ENCODE measurements at regions not wholly inside any gene's neighbourhood (a gene's known extent, or its start where the extent isn't known, plus 50 kb on each side); places are given as distances from the start of the nearest gene placed in this dataset.
"Not testable (repeated sequence)": the region's sequence is repeated elsewhere in the genome, so short reads cannot be mapped to it uniquely, and the experiment has no call there.

DNA sequence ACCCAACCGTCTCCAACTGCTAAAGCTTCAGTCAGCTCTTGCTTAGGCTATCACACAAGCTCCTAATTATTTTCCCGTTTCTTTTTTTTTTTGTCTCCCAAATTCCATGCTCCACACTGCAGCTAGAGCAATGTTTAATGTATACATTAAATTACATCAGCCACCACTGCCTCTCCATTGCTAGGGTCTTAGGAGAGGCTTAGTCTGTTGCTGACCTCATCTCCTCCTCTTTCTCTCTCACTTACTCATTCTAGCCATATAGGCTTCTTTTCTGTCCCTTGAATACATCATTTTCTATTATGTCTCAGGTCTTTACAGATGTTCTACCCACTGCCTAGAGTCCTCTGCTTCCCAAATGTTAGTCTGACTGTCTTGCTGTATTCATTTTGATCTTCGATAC is 138.1 kb upstream of the ST6GALNAC5 start:
- no peak overlapping the region for H3K27ac Mint-ChIP-seq
- H3K9me3 Mint-ChIP-seq, result no peaks in the 10 kb centered on the region
- H3K4me3 Mint-ChIP-seq, result no peak overlapping the region
- no peaks in the 10 kb centered on the region for H3K27me3 Mint-ChIP-seq (ENCODE audit: low read depth)
- H3K36me3 Mint-ChIP-seq (ENCODE audit: low read depth), result no peaks in the 10 kb centered on the region
- TF ChIP-seq, protein P1, sequence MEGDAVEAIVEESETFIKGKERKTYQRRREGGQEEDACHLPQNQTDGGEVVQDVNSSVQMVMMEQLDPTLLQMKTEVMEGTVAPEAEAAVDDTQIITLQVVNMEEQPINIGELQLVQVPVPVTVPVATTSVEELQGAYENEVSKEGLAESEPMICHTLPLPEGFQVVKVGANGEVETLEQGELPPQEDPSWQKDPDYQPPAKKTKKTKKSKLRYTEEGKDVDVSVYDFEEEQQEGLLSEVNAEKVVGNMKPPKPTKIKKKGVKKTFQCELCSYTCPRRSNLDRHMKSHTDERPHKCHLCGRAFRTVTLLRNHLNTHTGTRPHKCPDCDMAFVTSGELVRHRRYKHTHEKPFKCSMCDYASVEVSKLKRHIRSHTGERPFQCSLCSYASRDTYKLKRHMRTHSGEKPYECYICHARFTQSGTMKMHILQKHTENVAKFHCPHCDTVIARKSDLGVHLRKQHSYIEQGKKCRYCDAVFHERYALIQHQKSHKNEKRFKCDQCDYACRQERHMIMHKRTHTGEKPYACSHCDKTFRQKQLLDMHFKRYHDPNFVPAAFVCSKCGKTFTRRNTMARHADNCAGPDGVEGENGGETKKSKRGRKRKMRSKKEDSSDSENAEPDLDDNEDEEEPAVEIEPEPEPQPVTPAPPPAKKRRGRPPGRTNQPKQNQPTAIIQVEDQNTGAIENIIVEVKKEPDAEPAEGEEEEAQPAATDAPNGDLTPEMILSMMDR (IDR thresholded peaks at IDR 0.05; ENCODE audit: unreplicated experiment in 3 of 3), result no peak
- no peaks in the 10 kb centered on the region for H3K4me1 Mint-ChIP-seq

DNA sequence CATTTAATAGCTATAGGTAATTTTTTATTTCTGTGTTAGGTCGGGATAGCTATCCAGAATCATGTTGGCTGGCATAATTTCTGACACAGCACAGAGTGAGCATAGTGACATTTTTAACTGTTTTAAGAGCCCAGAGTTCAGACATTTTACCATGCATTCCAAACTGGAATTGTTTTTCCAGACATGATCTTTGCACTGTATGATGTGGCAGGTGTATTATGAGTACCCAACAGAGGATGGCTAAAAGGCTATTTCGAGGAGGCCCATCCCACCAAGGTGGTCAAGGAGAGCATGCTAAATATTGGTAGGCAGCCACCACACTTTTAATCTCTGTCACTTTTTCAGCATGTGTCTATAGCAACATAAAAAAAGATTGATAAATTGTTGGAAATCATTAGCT is 137.3 kb upstream of the ST6GALNAC5 start:
- Mint-ChIP-seq H3K9me3 (no peaks in the 10 kb centered on the region), H3K4me1 (no peaks in the 10 kb centered on the region), H3K27ac (no peak overlapping the region), H3K36me3 (ENCODE audit: low read depth) (no peaks in the 10 kb centered on the region), H3K4me3 (no peak overlapping the region), H3K27me3 (ENCODE audit: low read depth) (no peaks in the 10 kb centered on the region)
- TF ChIP-seq, protein P1 (IDR thresholded peaks at IDR 0.05; ENCODE audit: unreplicated experiment in 3 of 3), result no peak

DNA sequence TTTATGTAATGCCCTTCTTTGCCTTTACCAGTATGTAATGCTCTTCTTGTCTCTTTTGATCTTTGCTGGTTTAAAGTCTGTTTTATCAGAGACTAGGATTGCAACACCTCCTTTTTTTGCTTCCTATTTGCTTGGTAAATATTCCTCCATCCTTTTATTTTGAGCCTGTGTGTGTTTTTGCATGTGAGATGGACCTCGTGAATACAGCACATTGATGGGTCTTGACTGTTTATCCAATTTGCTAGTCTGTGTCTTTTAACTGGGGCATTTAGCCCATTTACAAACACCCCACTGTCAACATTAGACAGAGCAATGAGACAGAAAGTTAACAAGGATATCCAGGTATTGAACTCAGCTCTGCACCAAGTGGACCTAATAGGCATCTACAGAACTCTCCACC is 128.9 kb upstream of the ST6GALNAC5 start:
- not testable (repeated sequence) for H3K27ac Mint-ChIP-seq; H3K27me3 Mint-ChIP-seq (ENCODE audit: low read depth); H3K4me3 Mint-ChIP-seq; H3K4me1 Mint-ChIP-seq; H3K36me3 Mint-ChIP-seq (ENCODE audit: low read depth)
- peaks cover 33% of the 10 kb centered on the region for H3K9me3 Mint-ChIP-seq

DNA sequence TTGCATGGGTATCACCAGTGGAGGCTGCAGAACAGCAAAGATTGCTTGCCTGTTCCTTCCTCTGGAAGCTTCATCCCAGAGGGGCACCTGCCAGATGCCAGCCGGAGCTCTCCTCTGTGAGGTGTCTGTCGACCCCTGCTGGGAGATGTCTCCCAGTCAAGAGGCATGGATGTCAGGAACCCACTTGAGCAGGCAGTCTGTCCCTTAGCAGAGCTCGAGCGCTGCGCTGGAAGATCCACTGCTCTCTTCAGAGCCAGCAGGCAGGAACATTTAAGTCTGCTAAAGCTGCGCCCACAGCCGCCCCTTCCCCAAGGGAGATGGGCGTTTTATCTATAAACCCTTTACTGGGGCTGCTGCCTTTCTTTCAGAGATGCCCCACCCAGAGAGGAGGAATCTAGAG is 126.3 kb upstream of the ST6GALNAC5 start:
- H3K9me3 Mint-ChIP-seq, result peaks cover 47% of the 10 kb centered on the region
- not testable (repeated sequence) for H3K36me3 Mint-ChIP-seq (ENCODE audit: low read depth); H3K4me3 Mint-ChIP-seq; H3K27ac Mint-ChIP-seq; H3K4me1 Mint-ChIP-seq; H3K27me3 Mint-ChIP-seq (ENCODE audit: low read depth)

DNA sequence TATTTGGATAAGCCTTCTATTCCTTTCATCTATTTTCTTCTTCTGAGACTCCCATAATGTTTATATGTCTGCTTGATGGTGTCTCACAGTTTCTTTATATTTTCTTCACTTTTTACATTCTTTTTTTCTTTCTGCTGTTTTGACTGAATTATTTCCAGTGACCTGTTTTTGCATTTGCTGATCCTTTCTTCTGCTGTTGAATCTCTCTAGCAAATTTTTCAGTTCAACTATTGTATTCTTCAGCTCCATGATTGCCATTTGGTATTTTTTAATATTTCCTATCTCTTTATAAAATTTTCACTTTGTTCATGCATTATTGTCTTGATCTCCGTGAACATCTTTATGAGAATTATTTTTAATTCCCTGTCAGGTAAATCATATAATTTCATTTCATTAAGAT is 122.3 kb upstream of the ST6GALNAC5 start:
- Mint-ChIP-seq H3K36me3 (ENCODE audit: low read depth) (peaks cover 4% of the 10 kb centered on the region), H3K27ac (no peak overlapping the region), H3K4me1 (no peaks in the 10 kb centered on the region), H3K27me3 (ENCODE audit: low read depth) (no peaks in the 10 kb centered on the region), H3K9me3 (peaks cover 39% of the 10 kb centered on the region), H3K4me3 (no peak overlapping the region)
- TF ChIP-seq, protein P1 (IDR thresholded peaks at IDR 0.05; ENCODE audit: unreplicated experiment in 3 of 3), result no peak

DNA sequence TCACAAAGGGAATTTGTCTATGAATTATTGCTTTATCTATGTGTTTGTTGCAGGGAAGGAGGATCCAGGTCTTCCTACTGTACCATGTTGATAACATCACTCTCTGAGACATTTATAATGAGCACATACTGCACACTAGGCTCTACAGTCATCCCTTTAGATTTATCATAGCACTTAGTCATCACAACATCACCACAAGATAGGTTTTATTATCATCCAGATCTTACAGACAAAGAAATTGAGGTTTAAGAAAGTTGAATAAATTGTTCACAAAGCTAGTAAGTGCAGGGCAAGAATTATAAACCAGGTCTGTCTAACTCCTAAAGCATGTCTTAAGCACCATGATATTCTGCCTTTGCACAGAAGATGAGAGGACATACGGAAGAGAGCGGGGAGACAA is 121.1 kb upstream of the ST6GALNAC5 start:
- H3K9me3 Mint-ChIP-seq, result peaks cover 30% of the 10 kb centered on the region
- no peak overlapping the region for H3K27ac Mint-ChIP-seq
- H3K4me3 Mint-ChIP-seq, result no peak overlapping the region
- no peaks in the 10 kb centered on the region for H3K27me3 Mint-ChIP-seq (ENCODE audit: low read depth)
- TF ChIP-seq, protein P1 (IDR thresholded peaks at IDR 0.05; ENCODE audit: unreplicated experiment in 3 of 3), result no peak
- no peaks in the 10 kb centered on the region for H3K4me1 Mint-ChIP-seq
- peaks cover 4% of the 10 kb centered on the region for H3K36me3 Mint-ChIP-seq (ENCODE audit: low read depth)

DNA sequence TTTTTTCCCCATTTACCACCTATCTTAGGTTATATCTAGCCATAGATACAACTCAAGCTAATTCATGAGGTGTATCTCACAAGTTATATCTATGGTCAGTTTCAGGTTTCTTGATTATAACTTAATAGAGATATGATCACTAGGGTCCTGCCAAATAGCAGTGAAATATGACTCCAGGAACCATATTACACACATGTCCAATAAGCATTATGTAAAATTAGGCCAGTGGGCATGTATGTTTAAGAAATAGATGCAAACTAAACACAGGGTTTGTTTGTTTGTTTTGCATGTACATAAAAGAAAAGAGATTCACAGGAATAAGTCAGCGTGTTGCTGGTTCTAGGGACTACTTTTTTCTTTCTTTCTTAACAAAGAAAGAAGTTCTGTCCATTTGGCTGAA is 112.5 kb upstream of the ST6GALNAC5 start:
- H3K27ac Mint-ChIP-seq, result no peak overlapping the region
- TF ChIP-seq, protein P1 (IDR thresholded peaks at IDR 0.05; ENCODE audit: unreplicated experiment in 3 of 3), result no peak
- H3K36me3 Mint-ChIP-seq (ENCODE audit: low read depth), result no peaks in the 10 kb centered on the region
- H3K4me1 Mint-ChIP-seq, result no peaks in the 10 kb centered on the region
- no peaks in the 10 kb centered on the region for H3K27me3 Mint-ChIP-seq (ENCODE audit: low read depth)
- no peaks in the 10 kb centered on the region for H3K9me3 Mint-ChIP-seq
- H3K4me3 Mint-ChIP-seq, result no peak overlapping the region

All from nephron (organoid).